ENCODE measurements at regions not wholly inside any gene's neighbourhood (a gene's known extent, or its start where the extent isn't known, plus 50 kb on each side); places are given as distances from the start of the nearest gene placed in this dataset.

DNA sequence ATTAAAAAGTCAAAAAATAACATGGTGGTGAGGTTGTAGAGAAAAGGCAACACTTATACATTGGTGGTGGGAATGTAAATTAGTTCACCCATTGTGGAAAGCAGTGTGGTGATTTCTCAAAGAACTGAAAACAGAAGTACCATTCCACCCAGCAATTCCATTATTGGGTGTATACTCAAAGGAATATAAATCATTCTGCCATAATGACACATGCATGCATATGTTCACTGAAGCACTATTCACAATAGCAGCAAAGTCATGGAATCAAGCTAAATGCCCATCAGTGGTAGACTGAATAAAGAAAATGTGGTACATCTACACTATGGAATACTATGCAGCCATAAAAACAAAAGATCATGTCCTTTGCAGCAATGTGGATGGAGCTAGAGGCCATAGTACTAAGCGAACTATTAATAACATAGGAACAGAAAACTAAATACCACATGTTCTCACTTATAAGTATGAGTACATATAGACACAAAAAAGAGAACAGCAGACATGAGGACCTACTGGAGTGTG is 66.1 kb upstream of the MKLN1 start:
- Mint-ChIP-seq H3K36me3 (ENCODE audit: low read depth) (no peaks in the 10 kb centered on the region), H3K4me1 (ENCODE audit: low read depth) (no peaks in the 10 kb centered on the region)

DNA sequence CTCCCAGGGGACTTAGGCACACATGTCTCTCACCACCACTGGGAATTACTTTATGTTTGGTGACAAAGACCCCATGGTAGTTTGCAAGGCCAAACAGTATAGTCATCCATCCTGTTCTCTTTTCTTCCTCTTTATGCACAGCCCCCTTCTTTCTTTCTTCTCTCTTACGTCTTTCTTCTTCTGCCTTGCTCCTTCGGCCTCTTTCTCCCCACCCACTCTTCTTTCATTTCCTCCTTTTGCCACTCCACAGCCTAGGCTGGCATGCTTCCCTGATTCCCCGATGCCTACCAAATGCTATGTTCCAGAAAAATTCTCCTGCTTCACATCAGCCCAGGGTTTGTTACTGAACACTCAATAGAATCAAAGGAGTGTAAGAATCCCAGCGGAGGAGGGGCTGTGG is 62.4 kb upstream of the MKLN1 start:
- H3K27ac Mint-ChIP-seq: no peak overlapping the region
- no peaks in the 10 kb centered on the region for H3K4me1 Mint-ChIP-seq (ENCODE audit: low read depth)
- H3K4me3 Mint-ChIP-seq: no peak overlapping the region
- H3K36me3 Mint-ChIP-seq (ENCODE audit: low read depth): no peaks in the 10 kb centered on the region
- H3K9me3 Mint-ChIP-seq: peaks cover 4% of the 10 kb centered on the region
- no peaks in the 10 kb centered on the region for H3K27me3 Mint-ChIP-seq

More for the DNA sequence above, 66.1 kb upstream of the MKLN1 start:
- Mint-ChIP-seq H3K9me3 (peaks cover 4% of the 10 kb centered on the region), H3K27ac (no peak overlapping the region), H3K27me3 (no peaks in the 10 kb centered on the region), H3K4me3 (no peak overlapping the region)

DNA sequence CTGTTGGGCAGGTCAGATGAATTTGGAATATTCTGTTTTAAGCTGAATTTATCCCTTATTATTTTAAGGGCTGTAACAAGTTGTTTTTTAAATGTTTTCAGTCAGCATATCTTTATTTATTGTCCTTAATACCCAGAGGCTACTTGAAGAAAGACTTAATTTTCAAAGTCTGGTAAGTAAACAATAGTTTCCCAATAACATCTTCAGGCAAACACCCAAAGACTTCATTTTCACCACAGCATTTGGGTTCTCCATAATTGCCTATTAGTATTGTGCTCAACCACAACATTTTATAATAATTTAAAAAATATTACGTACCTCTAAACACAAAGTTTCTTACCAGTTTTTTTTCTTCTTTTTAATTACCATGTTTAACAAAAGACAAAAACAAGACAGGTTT is 60.0 kb upstream of the MKLN1 start:
- H3K9me3 Mint-ChIP-seq: peaks cover 3% of the 10 kb centered on the region
- no peaks in the 10 kb centered on the region for H3K27me3 Mint-ChIP-seq
- H3K27ac Mint-ChIP-seq: no peak overlapping the region
- H3K4me1 Mint-ChIP-seq (ENCODE audit: low read depth): no peaks in the 10 kb centered on the region
- H3K36me3 Mint-ChIP-seq (ENCODE audit: low read depth): no peaks in the 10 kb centered on the region
- no peak overlapping the region for H3K4me3 Mint-ChIP-seq

DNA sequence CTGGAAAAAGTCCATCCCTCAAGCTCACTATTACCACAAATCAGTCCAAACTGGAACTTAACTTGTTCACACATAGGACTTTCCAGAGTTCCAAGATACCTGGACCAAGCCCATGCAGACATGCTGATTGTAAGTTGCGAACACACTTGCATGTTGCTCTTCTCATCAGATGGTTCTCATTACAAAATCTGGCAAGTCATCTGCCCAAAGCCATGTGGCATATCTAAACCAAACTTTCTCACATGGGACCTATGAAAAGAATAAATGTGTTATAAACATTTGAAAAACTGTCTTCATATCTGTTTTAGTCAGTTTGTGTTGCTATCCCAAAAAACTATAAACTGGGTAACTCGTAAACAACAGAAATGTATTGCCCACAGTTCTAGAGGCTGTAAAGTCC is 58.8 kb upstream of the MKLN1 start:
- Mint-ChIP-seq H3K4me1 (ENCODE audit: low read depth) (no peaks in the 10 kb centered on the region), H3K27ac (no peak overlapping the region), H3K27me3 (no peaks in the 10 kb centered on the region)

DNA sequence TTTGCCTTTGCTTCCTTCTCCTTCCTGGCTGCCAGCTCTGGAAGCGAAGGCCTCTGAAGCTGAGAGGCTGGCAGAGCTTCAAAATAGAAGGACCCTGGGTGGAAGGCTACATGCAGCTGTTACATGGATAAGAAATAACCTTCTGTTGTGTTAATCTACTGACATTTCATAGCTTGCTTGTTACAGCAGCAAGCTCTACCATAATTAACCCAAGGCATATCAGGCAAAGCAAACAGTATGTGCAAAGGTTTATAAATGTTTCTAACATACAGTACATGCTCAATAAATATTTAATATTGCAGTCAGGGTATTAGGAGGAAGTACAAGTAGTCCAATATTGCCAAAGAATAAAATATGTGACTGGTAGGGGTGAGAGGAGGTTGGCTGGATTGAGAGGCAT is 55.6 kb upstream of the MKLN1 start:
- no peak overlapping the region for H3K27ac Mint-ChIP-seq
- no peaks in the 10 kb centered on the region for H3K36me3 Mint-ChIP-seq (ENCODE audit: low read depth)
- H3K27me3 Mint-ChIP-seq: no peaks in the 10 kb centered on the region
- no peaks in the 10 kb centered on the region for H3K9me3 Mint-ChIP-seq
- no peak overlapping the region for H3K4me3 Mint-ChIP-seq
- H3K4me1 Mint-ChIP-seq (ENCODE audit: low read depth): no peaks in the 10 kb centered on the region

More for the DNA sequence above, 58.8 kb upstream of the MKLN1 start:
- no peak overlapping the region for H3K4me3 Mint-ChIP-seq
- H3K9me3 Mint-ChIP-seq: no peaks in the 10 kb centered on the region
- H3K36me3 Mint-ChIP-seq (ENCODE audit: low read depth): no peaks in the 10 kb centered on the region

DNA sequence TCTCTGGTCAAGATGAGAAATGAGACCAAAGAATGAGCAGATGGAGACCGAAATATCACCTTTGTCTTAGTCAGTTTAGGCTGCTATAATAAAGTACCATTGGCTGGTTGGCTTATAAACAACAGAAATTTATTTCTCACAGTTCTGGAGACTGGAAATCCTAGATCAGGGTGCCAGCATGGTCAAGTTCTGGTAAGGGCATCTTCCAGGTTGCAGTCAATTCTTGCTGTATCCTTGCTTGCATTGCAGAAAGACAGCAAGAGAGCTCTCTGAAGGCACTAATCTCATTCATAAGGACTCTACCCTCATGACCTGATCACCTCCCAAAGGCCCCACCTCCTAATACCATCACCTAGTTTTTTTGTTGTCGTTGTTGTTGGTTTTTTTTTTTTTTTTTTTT is 52.7 kb upstream of the MKLN1 start:
- no peak overlapping the region for H3K4me3 Mint-ChIP-seq
- H3K4me1 Mint-ChIP-seq (ENCODE audit: low read depth): no peaks in the 10 kb centered on the region
- H3K36me3 Mint-ChIP-seq (ENCODE audit: low read depth): no peaks in the 10 kb centered on the region
- H3K27me3 Mint-ChIP-seq: no peaks in the 10 kb centered on the region
- no peak overlapping the region for H3K27ac Mint-ChIP-seq
- H3K9me3 Mint-ChIP-seq: no peaks in the 10 kb centered on the region

DNA sequence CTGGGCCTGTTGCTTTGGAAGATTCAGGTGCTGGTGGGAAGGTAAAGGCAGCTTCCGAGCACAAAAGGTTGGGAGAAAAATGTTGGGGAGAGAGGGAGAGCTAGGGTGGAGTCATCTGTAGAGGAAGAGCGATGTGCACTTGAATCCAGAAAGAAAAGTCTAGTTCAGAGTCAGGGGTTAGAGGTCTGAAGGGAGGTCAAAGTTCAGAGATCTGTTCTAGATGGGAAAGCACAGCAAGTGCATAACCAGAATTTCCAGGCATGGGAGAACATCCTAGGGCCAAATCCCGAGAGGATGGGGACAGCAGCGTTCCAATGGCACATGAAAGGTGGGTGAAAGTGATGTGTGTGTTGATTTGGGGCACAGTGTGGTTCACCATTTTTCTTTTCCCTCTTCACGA is 51.5 kb upstream of the MKLN1 start:
- Mint-ChIP-seq H3K27me3 (no peaks in the 10 kb centered on the region), H3K27ac (no peak overlapping the region), H3K4me3 (no peak overlapping the region), H3K9me3 (no peaks in the 10 kb centered on the region), H3K4me1 (ENCODE audit: low read depth) (no peaks in the 10 kb centered on the region), H3K36me3 (ENCODE audit: low read depth) (no peaks in the 10 kb centered on the region)

DNA sequence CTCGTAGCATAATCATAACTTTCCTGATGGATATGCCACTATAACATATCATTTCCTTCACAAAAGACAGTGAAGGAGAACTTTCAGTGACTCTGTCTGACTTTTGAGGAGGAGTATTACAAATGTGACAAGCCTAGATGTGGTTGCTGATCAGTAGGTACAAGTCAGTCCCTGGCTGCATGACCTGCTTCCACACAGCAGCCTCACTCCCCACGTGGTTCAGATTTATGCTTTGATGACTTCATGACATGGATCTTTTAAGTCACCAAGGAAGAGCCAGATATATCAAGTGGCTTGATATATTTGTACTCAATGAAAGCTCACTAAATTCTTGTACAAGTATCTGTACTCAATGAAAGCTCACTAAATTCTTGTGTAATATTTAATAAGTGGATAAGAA is 50.9 kb upstream of the MKLN1 start:
- Mint-ChIP-seq H3K4me3 (no peak overlapping the region), H3K36me3 (ENCODE audit: low read depth) (no peaks in the 10 kb centered on the region), H3K27me3 (no peaks in the 10 kb centered on the region), H3K9me3 (no peaks in the 10 kb centered on the region), H3K4me1 (ENCODE audit: low read depth) (no peaks in the 10 kb centered on the region), H3K27ac (no peak overlapping the region)

Measured in stimulated activated naive CD8-positive, alpha-beta T cell treated with anti-CD3 and anti-CD28 coated beads, Interleukin-15, Interleukin-2, amounts not matched to agents 100 ng/mL and 50 ng/mL, for 24 hours (primary cell).